Small intestine (tissue), 7 donors: ENCODE measurements at regions not wholly inside any gene's neighbourhood (a gene's known extent, or its start where the extent isn't known, plus 50 kb on each side); places are given as distances from the start of the nearest gene placed in this dataset.

ENCODE experiments used
- DNase-seq, 2 donors: peaks; one replicate each; pipeline versions ENCODE4 v3.0.0 to v3.0.0-alpha.2; 2013
- FAIRE-seq: peaks from 2 replicates; lab custom pipeline; 2012; peaks lifted over from hg19 to GRCh38; lab: Jason Lieb, UNC
- H3K27ac ChIP-seq, 3 donors: one replicate each; pipeline ENCODE4 v1.5.1; 2013; ENCODE audit warnings: low read length in 2 of 3, mild to moderate bottlenecking in 2 of 3, control low read depth in 1 of 3, inconsistent platforms in 1 of 3, low read depth in 1 of 3, moderate library complexity in 1 of 3
- H3K27me3 ChIP-seq, 3 donors: one replicate each; pipeline ENCODE4 v1.6.1; 2013; ENCODE audit warnings: low read length in 3 of 3, inconsistent platforms in 1 of 3; ENCODE audit not compliant: control insufficient read depth in 3 of 3, insufficient read depth in 3 of 3
- H3K36me3 ChIP-seq, 3 donors: one replicate each; pipeline ENCODE4 v1.6.1; 2013; ENCODE audit warnings: low read length in 3 of 3, inconsistent platforms in 1 of 3, low read depth in 1 of 3, mild to moderate bottlenecking in 1 of 3, moderate library complexity in 1 of 3; ENCODE audit not compliant: control insufficient read depth in 3 of 3, insufficient read depth in 2 of 3
- H3K4me1 ChIP-seq, 3 donors: one replicate each; pipeline ENCODE4 v1.6.1; 2013; ENCODE audit warnings: low read length in 2 of 3, inconsistent platforms in 1 of 3, low read depth in 1 of 3, mild to moderate bottlenecking in 1 of 3, moderate library complexity in 1 of 3; ENCODE audit not compliant: control insufficient read depth in 3 of 3, insufficient read depth in 2 of 3
- H3K4me3 ChIP-seq, 3 donors: one replicate each; pipeline ENCODE4 v1.5.1; 2013; ENCODE audit warnings: low read length in 3 of 3, control low read depth in 1 of 3, inconsistent platforms in 1 of 3, low read depth in 1 of 3, mild to moderate bottlenecking in 1 of 3, moderate library complexity in 1 of 3
- H3K9me3 ChIP-seq, 2 donors: one replicate each; pipeline ENCODE4 v1.6.1; 2013; ENCODE audit warnings: low read depth in 1 of 2, low read length in 1 of 2; ENCODE audit not compliant: control insufficient read depth in 2 of 2, insufficient read depth in 1 of 2
- WGBS, 3 donors: extraction: QIAGEN DNeasy Blood & Tissue Kit; methylation state at CpG; one replicate each; pipeline ENCODE4 v1.1.7; 2013; 5-methylcytosine and 5-hydroxymethylcytosine counted together
- donor health status: healthy with polysubstance abuse.
- donor health status: control.
- donor health status: control.
- donor health status: Bipolar disorder and iron deficiency.
- donor health status: healthy.

GRCh38 chr10:107442035-107442505, 277.6 kb upstream of the SORCS1 start:
- no peaks in the 10 kb centered on the region for H3K9me3 ChIP-seq
- 65 to 87% (median 79%) methylated on average over 5 of the region's 5 CpGs for WGBS, 3 donors
- H3K4me3 ChIP-seq: no peak overlapping the region
- DNase-seq: no peak
- H3K4me1 ChIP-seq: no peaks in the 10 kb centered on the region
- no peak for FAIRE-seq
- H3K27ac ChIP-seq: no peak overlapping the region
- H3K36me3 ChIP-seq: no peaks in the 10 kb centered on the region
- no peaks in the 10 kb centered on the region for H3K27me3 ChIP-seq

DNA sequence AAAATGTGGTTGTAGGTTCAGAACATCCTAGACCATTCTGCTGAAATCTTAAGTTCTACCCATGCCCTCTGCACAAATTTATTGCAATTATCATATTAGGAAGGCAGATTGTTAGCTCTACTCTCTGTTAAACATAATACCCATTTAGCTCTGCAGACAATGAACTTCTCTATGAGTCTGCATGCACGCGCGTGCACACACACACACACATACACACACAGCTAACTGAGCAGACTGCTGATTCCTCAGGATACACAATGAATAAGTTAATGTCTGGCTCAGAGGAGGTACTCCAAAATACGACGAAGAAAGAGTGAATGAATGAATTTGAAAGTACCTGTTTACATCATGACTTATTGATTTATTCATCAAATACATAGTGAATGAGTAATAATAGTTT, 276.2 kb upstream of the SORCS1 start:
- FAIRE-seq (no peak), DNase-seq (no peak)
- Histone ChIP-seq H3K4me1 (no peaks in the 10 kb centered on the region), H3K27me3 (no peaks in the 10 kb centered on the region), H3K4me3 (no peak overlapping the region), H3K27ac (no peak overlapping the region), H3K9me3 (no peaks in the 10 kb centered on the region), H3K36me3 (no peaks in the 10 kb centered on the region)
- 86 to 95% (median 95%) methylated on average over 5 of the region's 5 CpGs for WGBS, 3 donors

DNA sequence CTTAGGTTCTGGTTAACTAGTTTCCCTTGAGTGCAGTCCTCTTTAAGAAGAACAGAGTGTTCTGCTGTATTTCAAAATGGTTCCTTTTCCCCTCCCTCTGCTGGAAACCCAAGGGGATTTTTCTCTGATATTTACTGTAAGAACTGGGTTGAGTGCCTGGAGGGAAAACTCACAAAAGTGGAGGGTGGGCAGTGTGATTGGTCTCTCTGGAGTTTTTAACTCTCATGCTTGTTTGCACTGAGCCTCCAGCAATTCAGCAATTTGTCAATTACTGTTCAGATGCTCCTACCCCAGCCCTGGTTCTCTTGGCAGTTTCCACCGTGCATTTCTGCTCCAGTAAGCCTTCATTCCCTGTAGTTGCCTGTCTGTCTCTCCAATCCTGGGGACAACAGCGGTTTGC, 273.4 kb upstream of the SORCS1 start:
- FAIRE-seq (no peak), DNase-seq (no peak)
- Histone ChIP-seq H3K27me3 (no peaks in the 10 kb centered on the region), H3K27ac (no peak overlapping the region), H3K9me3 (no peaks in the 10 kb centered on the region), H3K4me1 (no peaks in the 10 kb centered on the region), H3K4me3 (no peak overlapping the region), H3K36me3 (no peaks in the 10 kb centered on the region)
- WGBS, 3 donors: 62 to 75% (median 75%) methylated on average over 2 of the region's 2 CpGs

GRCh38 chr10:107436568-107436967, 272.1 kb upstream of the SORCS1 start:
- no peaks in the 10 kb centered on the region for H3K4me1 ChIP-seq
- 92 to 100% (median 94%) methylated on average over 1 of the region's 1 CpG for WGBS, 3 donors
- no peak for DNase-seq
- no peak overlapping the region for H3K27ac ChIP-seq
- H3K9me3 ChIP-seq: no peaks in the 10 kb centered on the region
- no peak for FAIRE-seq
- no peaks in the 10 kb centered on the region for H3K36me3 ChIP-seq
- H3K27me3 ChIP-seq: no peaks in the 10 kb centered on the region
- no peak overlapping the region for H3K4me3 ChIP-seq

GRCh38 chr10:107434854-107435253, 270.3 kb upstream of the SORCS1 start:
- H3K27ac ChIP-seq: no peak overlapping the region
- no peaks in the 10 kb centered on the region for H3K9me3 ChIP-seq
- H3K4me3 ChIP-seq: no peak overlapping the region
- 91 to 95% (median 95%) methylated on average over 5 of the region's 5 CpGs for WGBS, 3 donors
- no peak for DNase-seq
- no peaks in the 10 kb centered on the region for H3K36me3 ChIP-seq
- H3K4me1 ChIP-seq: no peaks in the 10 kb centered on the region
- no peak for FAIRE-seq
- no peaks in the 10 kb centered on the region for H3K27me3 ChIP-seq

- no peak for FAIRE-seq
- no peaks in the 10 kb centered on the region for H3K9me3 ChIP-seq
Measured at GRCh38 chr10:107434201-107434600, 269.7 kb upstream of the SORCS1 start.

DNA sequence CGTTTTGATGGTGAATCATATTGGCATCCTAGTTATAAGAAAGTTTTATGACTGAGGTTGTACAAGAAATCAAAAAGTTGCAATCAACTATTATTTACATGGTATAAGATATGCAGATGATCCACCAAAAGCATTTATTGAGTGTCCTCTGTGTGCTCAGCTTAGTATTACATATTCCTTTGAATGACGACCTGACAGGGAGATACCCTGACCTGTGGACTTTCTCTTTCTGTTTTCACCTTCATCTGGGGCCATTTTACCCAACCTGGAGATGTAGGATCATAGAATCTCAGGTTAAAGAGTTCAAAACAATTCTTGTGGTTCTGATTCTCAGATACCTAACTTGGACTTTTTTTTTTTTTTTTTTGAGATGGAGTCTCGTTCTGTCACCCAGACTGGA, 269.1 kb upstream of the SORCS1 start:
- Histone ChIP-seq H3K27ac (no peak overlapping the region), H3K4me1 (no peaks in the 10 kb centered on the region), H3K36me3 (no peaks in the 10 kb centered on the region), H3K4me3 (no peak overlapping the region), H3K27me3 (no peaks in the 10 kb centered on the region), H3K9me3 (no peaks in the 10 kb centered on the region)
- WGBS, 3 donors: 39 to 63% (median 41%) methylated on average over 3 of the region's 3 CpGs
- no peak for DNase-seq
- no peak for FAIRE-seq

More at GRCh38 chr10:107434201-107434600, 269.7 kb upstream of the SORCS1 start:
- Histone ChIP-seq H3K27ac (no peak overlapping the region), H3K4me3 (no peak overlapping the region), H3K36me3 (no peaks in the 10 kb centered on the region), H3K4me1 (no peaks in the 10 kb centered on the region), H3K27me3 (no peaks in the 10 kb centered on the region)
- 78 to 91% (median 85%) methylated on average over 1 of the region's 1 CpG for WGBS, 3 donors
- no peak for DNase-seq

DNA sequence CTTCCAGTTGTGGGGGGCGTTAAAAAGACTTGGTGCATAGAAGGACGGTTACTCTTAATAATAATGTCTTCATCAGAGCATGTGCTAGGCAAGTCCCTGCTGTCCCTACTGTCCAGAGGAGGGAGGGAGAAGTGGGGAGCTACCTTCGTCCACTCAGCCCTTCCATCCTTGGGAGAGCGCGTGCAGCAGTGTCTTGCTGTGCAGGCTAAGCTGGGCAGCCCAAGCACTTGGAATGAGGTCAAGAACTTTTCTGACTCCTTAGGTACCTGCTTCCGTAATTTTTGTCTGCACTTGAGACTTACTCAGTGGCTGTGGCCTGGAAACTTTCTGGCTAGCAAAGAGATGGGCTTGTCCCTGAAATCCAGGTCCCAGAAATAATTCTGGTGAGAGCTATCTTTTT, 265.9 kb upstream of the SORCS1 start:
- 91 to 94% (median 93%) methylated on average over 6 of the region's 6 CpGs for WGBS, 3 donors
- no peak for DNase-seq
- no peaks in the 10 kb centered on the region for H3K27me3 ChIP-seq
- no peak overlapping the region for H3K27ac ChIP-seq
- no peaks in the 10 kb centered on the region for H3K9me3 ChIP-seq
- H3K4me1 ChIP-seq: no peaks in the 10 kb centered on the region
- no peaks in the 10 kb centered on the region for H3K36me3 ChIP-seq
- H3K4me3 ChIP-seq: no peak overlapping the region
- no peak for FAIRE-seq

- no peak overlapping the region for H3K4me3 ChIP-seq
- H3K27ac ChIP-seq: no peak overlapping the region
- FAIRE-seq: no peak
Measured at GRCh38 chr10:107427016-107427415, 262.5 kb upstream of the SORCS1 start.

More at GRCh38 chr10:107427016-107427415, 262.5 kb upstream of the SORCS1 start:
- Histone ChIP-seq H3K27me3 (no peaks in the 10 kb centered on the region), H3K36me3 (no peaks in the 10 kb centered on the region), H3K4me1 (no peaks in the 10 kb centered on the region), H3K9me3 (no peaks in the 10 kb centered on the region)
- DNase-seq: no peak
- 54 to 81% (median 61%) methylated on average over 5 of the region's 5 CpGs for WGBS, 3 donors
